HCT116 (cell line): ENCODE measurements at regions not wholly inside any gene's neighbourhood (a gene's known extent, or its start where the extent isn't known, plus 50 kb on each side); places are given as distances from the start of the nearest gene placed in this dataset.

Source experiments
- ATAC-seq: fragments of 200-7000 bp; cut with Tn5 transposase; 2 replicates; pipeline ENCODE4 v1.9.1; 2020; ENCODE audit warnings: mild to moderate bottlenecking, moderate library complexity
- BruUV-seq: library from RNA; stranded (reverse); fragments of 400-500 nt; replicated peaks from 2 replicates; lab custom pipeline; 2021; lab: Mats Ljungman, UMichigan
- CTCF ChIA-PET: fragments of 300-600 bp; sonication (Branson Sonifier 250); formaldehyde crosslinking; loops from one replicate; lab custom pipeline; 2021; ENCODE audit warnings: antibody characterized with exemption; lab: Charles Lee
- POLR2A ChIA-PET: fragments of 300-600, 350-600 bp; sonication (Branson Sonifier 250); formaldehyde crosslinking; loops from one replicate; lab custom pipeline; 2021; ENCODE audit warnings: antibody characterized with exemption; lab: Charles Lee
- RAD21 ChIA-PET, 2 experiments: fragments of 300-600 bp; sonication (Branson Sonifier 250); formaldehyde crosslinking; loops; one replicate each; lab custom pipeline; 2023; ENCODE audit warnings: low total read pairs in 2 of 2; ENCODE audit not compliant: uncharacterized antibody in 2 of 2, unreplicated experiment in 2 of 2, low non-redundant PET in 1 of 2; lab: Charles Lee
- DNase-seq: peaks from one replicate; pipeline ENCODE4 v3.0.0-alpha.2; 2010; ENCODE audit warnings: low read depth, low spot score
- H2AFZ ChIP-seq: fragments of 200-600 bp; shearing (Covaris generic), sonication (generic); 2 replicates; pipeline ENCODE4 v1.6.1; 2017; ENCODE audit warnings: low read depth, mixed run types, mixed read lengths, antibody characterized with exemption, low read length; ENCODE audit not compliant: poor library complexity, severe bottlenecking
- H3K27ac ChIP-seq: 2 replicates; pipeline ENCODE4 v1.5.1; 2012; ENCODE audit warnings: low read depth, low read length
- H3K27me3 ChIP-seq: fragments of 200-600 bp; sonication (generic); 2 replicates; pipeline ENCODE4 v1.6.1; 2016; ENCODE audit warnings: mixed run types, low read length, mixed read lengths; ENCODE audit not compliant: insufficient read depth
- H3K36me3 ChIP-seq, 2 experiments: fragments of 200-500 bp in 1 of 2; fragments of 200-600 bp in 1 of 2; sonication (Bioruptor generic) in 1 of 2; sonication (generic) in 1 of 2; 2 replicates each; pipeline versions ENCODE4 v1.5.1 to v1.6.1; 2014 to 2016; ENCODE audit warnings: low read length in 2 of 2, inconsistent platforms in 1 of 2, mixed read lengths in 1 of 2, mixed run types in 1 of 2; ENCODE audit not compliant: insufficient read depth in 2 of 2, control insufficient read depth in 1 of 2
- H3K4me1 ChIP-seq, 2 experiments: fragments of 200-600 bp in 1 of 2; sonication (generic) in 1 of 2; 2 replicates each; pipeline versions ENCODE4 v1.5.1 to v1.6.1; 2012 to 2017; ENCODE audit warnings: low read length in 2 of 2, inconsistent platforms in 1 of 2, mild to moderate bottlenecking in 1 of 2, mixed read lengths in 1 of 2, mixed run types in 1 of 2, moderate library complexity in 1 of 2; ENCODE audit not compliant: insufficient read depth in 2 of 2, control insufficient read depth in 1 of 2
- H3K4me2 ChIP-seq: fragments of 200-600 bp; sonication (generic); 2 replicates; pipeline ENCODE4 v1.6.1; 2017; ENCODE audit warnings: mixed run types, low read length, mixed read lengths
- H3K4me3 ChIP-seq, 2 experiments: fragments of 200-600 bp in 1 of 2; sonication (generic) in 1 of 2; replicated peaks in 1 of 2; 2 replicates each; pipeline ENCODE4 v1.5.1; 2011 to 2016; ENCODE audit warnings: low read length in 2 of 2, control low read depth in 1 of 2, low read depth in 1 of 2, mild to moderate bottlenecking in 1 of 2, mixed read lengths in 1 of 2, mixed run types in 1 of 2
- H3K79me2 ChIP-seq: fragments of 200-600 bp; sonication (generic); 2 replicates; pipeline ENCODE4 v1.6.1; 2017; ENCODE audit warnings: mild to moderate bottlenecking, mixed run types, low read length, moderate library complexity, mixed read lengths; ENCODE audit not compliant: insufficient read depth
- H3K9ac ChIP-seq: fragments of 200-600 bp; sonication (generic); 2 replicates; pipeline ENCODE4 v1.6.1; 2016; ENCODE audit warnings: low read length, mixed read lengths
- H3K9me2 ChIP-seq: fragments of 200-600 bp; sonication (generic), shearing (Covaris generic); 2 replicates; pipeline ENCODE4 v1.6.1; 2017; ENCODE audit warnings: mixed run types, mild to moderate bottlenecking, moderate library complexity; ENCODE audit not compliant: insufficient read depth
- H3K9me3 ChIP-seq, 2 experiments: fragments of 200-500 bp in 1 of 2; fragments of 200-600 bp in 1 of 2; sonication (Bioruptor generic) in 1 of 2; sonication (generic) in 1 of 2; 2 replicates each; pipeline ENCODE4 v1.6.1; 2014 to 2017; ENCODE audit warnings: low read length in 2 of 2, mixed read lengths in 2 of 2, inconsistent platforms in 1 of 2, low read depth in 1 of 2, mild to moderate bottlenecking in 1 of 2, mixed run types in 1 of 2, moderate library complexity in 1 of 2; ENCODE audit not compliant: control insufficient read depth in 1 of 2, insufficient read depth in 1 of 2
- H4K20me1 ChIP-seq: fragments of 200-600 bp; sonication (generic), shearing (Covaris generic); 2 replicates; pipeline ENCODE4 v1.6.1; 2017; ENCODE audit warnings: mixed run types, mild to moderate bottlenecking, moderate library complexity; ENCODE audit not compliant: insufficient read depth
- ATF3 ChIP-seq: IDR thresholded peaks from 2 replicates; pipeline ENCODE4 v1.6.1; 2012
- CBX3 ChIP-seq: IDR thresholded peaks from 2 replicates; pipeline ENCODE4 v1.6.1; 2012; ENCODE audit warnings: low read depth
- CEBPB ChIP-seq: IDR thresholded peaks from 2 replicates; pipeline ENCODE4 v1.6.1; 2012; ENCODE audit warnings: low read depth
- ELF1 ChIP-seq: IDR thresholded peaks from 2 replicates; pipeline ENCODE4 v1.6.1; 2012; ENCODE audit warnings: low read depth, borderline replicate concordance
- FOSL1 ChIP-seq: IDR thresholded peaks from 2 replicates; pipeline ENCODE4 v1.6.1; 2012; ENCODE audit warnings: low read depth
- RAD21 ChIP-seq: IDR thresholded peaks from 2 replicates; pipeline ENCODE4 v1.6.1; 2012; ENCODE audit warnings: low read depth, mild to moderate bottlenecking
- REST ChIP-seq: IDR thresholded peaks from 2 replicates; pipeline ENCODE4 v1.6.1; 2012; ENCODE audit warnings: low read depth
- SIN3A ChIP-seq: IDR thresholded peaks from 2 replicates; pipeline ENCODE4 v1.6.1; 2012; ENCODE audit warnings: low read depth
- SP1 ChIP-seq: IDR thresholded peaks from 2 replicates; pipeline ENCODE4 v1.6.1; 2012; ENCODE audit warnings: low read depth
- SRF ChIP-seq: IDR thresholded peaks from 2 replicates; pipeline ENCODE4 v1.6.1; 2012; ENCODE audit warnings: low read depth
- ZFX ChIP-seq: fragments of 450-650 bp; IDR thresholded peaks from 2 replicates; pipeline ENCODE4 v1.6.1; 2017
- intact Hi-C: fragments of 100-400 bp; cut with micrococcal nuclease; formaldehyde crosslinking; loops from 2 replicates; pipeline ENCODE4 v1.10.0; 2022

- Histone ChIP-seq H3K4me3 (no peak overlapping the region), H3K27me3 (peaks cover 3% of the 10 kb centered on the region; the same call in 1 of the 2 replicates), H3K9me2 (no peaks in the 10 kb centered on the region), H3K4me1 (no peaks in the 10 kb centered on the region), H2AFZ (no peak overlapping the region), H3K36me3 (no peaks in the 10 kb centered on the region), H3K4me2 (no peak overlapping the region), H3K9ac (no peak overlapping the region), H3K27ac (no peak overlapping the region), H4K20me1 (no peaks in the 10 kb centered on the region), H3K79me2 (no peaks in the 10 kb centered on the region), H3K9me3 (peaks cover 0 to 8% of the 10 kb centered on the region in 2 experiments; a peak in 1 of 4 replicates)
- TF ChIP-seq REST = no peak
- no peak for TF ChIP-seq SP1
- no peak for TF ChIP-seq CEBPB
- TF ChIP-seq ELF1 = no peak
- no peak for TF ChIP-seq CBX3
- TF ChIP-seq ATF3 = no peak
- TF ChIP-seq SIN3A = no peak
- no peak for TF ChIP-seq ZFX
- TF ChIP-seq FOSL1 = no peak
- no peak for TF ChIP-seq RAD21
- no peak for TF ChIP-seq SRF
- RAD21 ChIA-PET = no interaction called here
- CTCF ChIA-PET = no interaction called here
- intact Hi-C loops = no loop called here
- no peak for ATAC-seq
- POLR2A ChIA-PET = no interaction called here
- DNase-seq = no peak
- BruUV-seq = no TSS peak
These were observed 89.4 kb upstream of the KCNJ15 start for GRCh38 chr21:38167345-38167744.
